HG02588 (cell line): ENCODE measurements at regions not wholly inside any gene's neighbourhood (a gene's known extent, or its start where the extent isn't known, plus 50 kb on each side); places are given as distances from the start of the nearest gene placed in this dataset.
"Not testable (repeated sequence)": the region's sequence is repeated elsewhere in the genome, so short reads cannot be mapped to it uniquely, and the experiment has no call there.

Experiments
- ATAC-seq: cut with Tn5 transposase; IDR thresholded peaks from one replicate; pipeline ENCODE4 v1.9.1; 2021; ENCODE audit warnings: mild to moderate bottlenecking, moderate library complexity; ENCODE audit not compliant: unreplicated experiment

- ATAC-seq, result no peak
Observed at GRCh38 chrX:139475432-139475831, 55.1 kb upstream of the F9 start.

GRCh38 chrX:139461945-139462344, 68.6 kb upstream of the F9 start:
- ATAC-seq, result not testable (repeated sequence)

GRCh38 chrX:139454743-139455142, 75.8 kb upstream of the F9 start:
- ATAC-seq, result no peak

- no peak for ATAC-seq
Observed at GRCh38 chrX:139448996-139449395, 81.5 kb upstream of the F9 start.

GRCh38 chrX:139446832-139447231, 83.7 kb upstream of the F9 start:
- ATAC-seq, result no peak

- ATAC-seq, result no peak
Observed at GRCh38 chrX:139429913-139430312, 100.6 kb upstream of the F9 start.

GRCh38 chrX:139423186-139423585, 107.4 kb upstream of the F9 start:
- ATAC-seq, result no peak

GRCh38 chrX:139398258-139398657, 132.3 kb upstream of the F9 start:
- ATAC-seq, result not testable (repeated sequence)

GRCh38 chrX:139388254-139388653, 142.3 kb upstream of the F9 start:
- no peak for ATAC-seq

- no peak for ATAC-seq
Observed at GRCh38 chrX:139382529-139382928, 148.0 kb upstream of the F9 start.

- ATAC-seq, result not testable (repeated sequence)
Observed at GRCh38 chrX:139376547-139376946, 154.0 kb upstream of the F9 start.

GRCh38 chrX:139360356-139360755, 170.2 kb upstream of the F9 start:
- no peak for ATAC-seq

GRCh38 chrX:139342594-139342991, 187.9 kb upstream of the F9 start:
- ATAC-seq, result not testable (repeated sequence)

GRCh38 chrX:139341855-139342593, 188.5 kb upstream of the F9 start:
- not testable (repeated sequence) for ATAC-seq

- ATAC-seq, result no peak
Observed at GRCh38 chrX:139332441-139332840, 198.1 kb upstream of the F9 start.

- ATAC-seq, result no peak
Observed at GRCh38 chrX:139327355-139327754, 203.2 kb upstream of the F9 start.

GRCh38 chrX:139324756-139325155, 205.8 kb upstream of the F9 start:
- ATAC-seq, result no peak

GRCh38 chrX:139320661-139321354, 209.7 kb upstream of the F9 start:
- ATAC-seq, result not testable (repeated sequence)

- ATAC-seq, result not testable (repeated sequence)
Observed at GRCh38 chrX:139306675-139307074, 223.9 kb upstream of the F9 start.

GRCh38 chrX:139304471-139304870, 226.1 kb upstream of the F9 start:
- ATAC-seq, result no peak

GRCh38 chrX:139299309-139299708, 231.2 kb upstream of the F9 start:
- no peak for ATAC-seq

GRCh38 chrX:139298437-139298836, 232.1 kb upstream of the F9 start:
- ATAC-seq, result no peak
